ENCODE measurements at regions not wholly inside any gene's neighbourhood (a gene's known extent, or its start where the extent isn't known, plus 50 kb on each side); places are given as distances from the start of the nearest gene placed in this dataset.

DNA sequence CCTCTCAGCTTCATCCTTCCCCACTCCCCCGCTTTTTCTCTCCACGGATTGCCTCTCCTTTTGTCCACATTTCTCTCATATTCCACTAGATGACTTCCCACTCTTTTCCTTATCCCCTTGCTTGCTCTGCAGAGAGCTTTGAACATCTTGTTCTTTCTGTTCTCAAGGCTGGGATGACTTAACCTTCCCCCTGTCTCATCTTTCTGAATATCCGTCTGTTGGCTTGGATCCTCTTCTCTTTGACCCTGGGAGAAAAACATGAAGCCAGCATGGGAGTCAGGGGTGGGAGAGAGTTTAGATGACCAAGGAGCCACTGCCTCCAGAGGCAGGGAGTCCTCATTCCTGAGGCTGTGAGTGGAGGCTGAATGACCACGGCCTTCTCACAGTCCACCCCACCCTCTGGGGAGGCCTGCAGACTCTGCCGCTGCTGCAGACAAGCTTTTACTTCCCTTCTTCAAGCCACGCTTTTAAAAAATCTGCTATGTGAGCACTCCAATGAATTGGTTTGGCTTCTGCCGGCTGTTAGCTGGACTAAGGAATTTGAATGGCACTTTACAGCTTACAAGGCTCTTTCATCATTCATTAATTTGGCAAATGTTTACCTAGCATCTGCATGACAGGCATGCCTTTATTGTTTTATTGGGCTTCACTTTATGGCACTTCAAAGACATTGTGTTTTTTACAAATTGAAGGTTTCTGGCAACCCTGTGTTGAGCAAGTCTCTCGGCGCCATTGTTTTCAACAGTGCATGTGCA lies 111.6 kb upstream of the SLC6A6 start:
- TF ChIP-seq RARB (CRISPR knock-in tag; IDR thresholded peaks at IDR 0.05) (no peak), ZC3H10 (CRISPR knock-in tag; IDR thresholded peaks at IDR 0.05) (no peak), ZFP3 (CRISPR knock-in tag; IDR thresholded peaks at IDR 0.05) (no peak), ZNF565 (CRISPR knock-in tag; conservative IDR thresholded peaks at IDR 0.05; ENCODE audit: low read depth) (no peak), ESRRG (CRISPR knock-in tag; IDR thresholded peaks at IDR 0.05) (no peak)
- TF ChIP-seq, protein P1, sequence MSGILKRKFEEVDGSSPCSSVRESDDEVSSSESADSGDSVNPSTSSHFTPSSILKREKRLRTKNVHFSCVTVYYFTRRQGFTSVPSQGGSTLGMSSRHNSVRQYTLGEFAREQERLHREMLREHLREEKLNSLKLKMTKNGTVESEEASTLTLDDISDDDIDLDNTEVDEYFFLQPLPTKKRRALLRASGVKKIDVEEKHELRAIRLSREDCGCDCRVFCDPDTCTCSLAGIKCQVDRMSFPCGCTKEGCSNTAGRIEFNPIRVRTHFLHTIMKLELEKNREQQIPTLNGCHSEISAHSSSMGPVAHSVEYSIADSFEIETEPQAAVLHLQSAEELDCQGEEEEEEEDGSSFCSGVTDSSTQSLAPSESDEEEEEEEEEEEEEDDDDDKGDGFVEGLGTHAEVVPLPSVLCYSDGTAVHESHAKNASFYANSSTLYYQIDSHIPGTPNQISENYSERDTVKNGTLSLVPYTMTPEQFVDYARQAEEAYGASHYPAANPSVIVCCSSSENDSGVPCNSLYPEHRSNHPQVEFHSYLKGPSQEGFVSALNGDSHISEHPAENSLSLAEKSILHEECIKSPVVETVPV (CRISPR knock-in tag; IDR thresholded peaks at IDR 0.05): no peak
- TF ChIP-seq, protein P2, sequence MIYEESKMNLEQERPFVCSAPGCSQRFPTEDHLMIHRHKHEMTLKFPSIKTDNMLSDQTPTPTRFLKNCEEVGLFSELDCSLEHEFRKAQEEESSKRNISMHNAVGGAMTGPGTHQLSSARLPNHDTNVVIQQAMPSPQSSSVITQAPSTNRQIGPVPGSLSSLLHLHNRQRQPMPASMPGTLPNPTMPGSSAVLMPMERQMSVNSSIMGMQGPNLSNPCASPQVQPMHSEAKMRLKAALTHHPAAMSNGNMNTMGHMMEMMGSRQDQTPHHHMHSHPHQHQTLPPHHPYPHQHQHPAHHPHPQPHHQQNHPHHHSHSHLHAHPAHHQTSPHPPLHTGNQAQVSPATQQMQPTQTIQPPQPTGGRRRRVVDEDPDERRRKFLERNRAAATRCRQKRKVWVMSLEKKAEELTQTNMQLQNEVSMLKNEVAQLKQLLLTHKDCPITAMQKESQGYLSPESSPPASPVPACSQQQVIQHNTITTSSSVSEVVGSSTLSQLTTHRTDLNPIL (CRISPR knock-in tag; IDR thresholded peaks at IDR 0.05; ENCODE audit: low read depth): no peak

Data from SK-N-SH treated with all-trans-retinoic acid at 6 μM for 48 hours (cell line).